IgD-negative memory B cell (primary cell): ENCODE measurements at regions not wholly inside any gene's neighbourhood (a gene's known extent, or its start where the extent isn't known, plus 50 kb on each side); places are given as distances from the start of the nearest gene placed in this dataset.

ENCODE experiments used
- H3K27ac Mint-ChIP-seq, 3 donors: one replicate each; pipeline ENCODE4 v1.8.0; 2020 to 2022; ENCODE audit warnings: mild to moderate bottlenecking in 3 of 3, mixed read lengths in 3 of 3, moderate library complexity in 1 of 3
- H3K27me3 Mint-ChIP-seq: one replicate; pipeline ENCODE4 v1.8.0; 2021; ENCODE audit warnings: mixed read lengths
- H3K36me3 Mint-ChIP-seq: one replicate; pipeline ENCODE4 v1.8.0; 2020; ENCODE audit warnings: mild to moderate bottlenecking, mixed read lengths
- H3K4me1 Mint-ChIP-seq, 3 donors: one replicate each; pipeline ENCODE4 v1.8.0; 2020 to 2022; ENCODE audit warnings: mixed read lengths in 3 of 3, mild to moderate bottlenecking in 1 of 3
- H3K4me3 Mint-ChIP-seq, 4 donors: one replicate each; pipeline ENCODE4 v1.8.0; 2020 to 2022; ENCODE audit warnings: mild to moderate bottlenecking in 4 of 4, mixed read lengths in 4 of 4, moderate library complexity in 3 of 4
- H3K9me3 Mint-ChIP-seq, 3 donors: one replicate each; pipeline ENCODE4 v1.8.0; 2020 to 2021; ENCODE audit warnings: mixed read lengths in 3 of 3, mild to moderate bottlenecking in 1 of 3

DNA sequence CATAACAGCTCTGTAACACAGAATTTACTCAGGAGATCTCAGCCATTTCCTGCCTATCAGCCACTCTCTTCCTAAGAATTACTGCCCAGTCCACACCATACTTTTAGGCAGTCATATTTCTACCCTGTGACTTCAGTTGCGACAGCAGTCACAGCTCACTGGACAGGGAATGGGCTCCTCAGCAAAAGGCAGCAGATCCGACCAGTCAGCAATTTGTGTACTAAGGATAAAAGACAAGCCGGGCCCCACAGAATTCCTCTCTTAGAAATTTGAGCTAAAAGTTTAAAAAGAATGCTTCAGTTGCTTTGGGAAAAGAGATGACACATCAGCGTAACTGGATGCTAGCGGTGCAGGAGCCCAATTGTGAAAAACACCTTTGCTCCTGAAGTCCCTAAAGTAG is 172.1 kb downstream of the ENC1 start:
- Mint-ChIP-seq H3K36me3 (no peaks in the 10 kb centered on the region), H3K9me3 (no peaks in the 10 kb centered on the region), H3K4me3 (no peak overlapping the region), H3K27me3 (no peaks in the 10 kb centered on the region), H3K27ac (no peak overlapping the region), H3K4me1 (no peaks in the 10 kb centered on the region)

- H3K4me1 Mint-ChIP-seq = no peaks in the 10 kb centered on the region
- no peaks in the 10 kb centered on the region for H3K9me3 Mint-ChIP-seq
- no peak overlapping the region for H3K27ac Mint-ChIP-seq
- H3K27me3 Mint-ChIP-seq = peaks cover 2% of the 10 kb centered on the region
- no peaks in the 10 kb centered on the region for H3K36me3 Mint-ChIP-seq
- no peak overlapping the region for H3K4me3 Mint-ChIP-seq
These were observed 174.8 kb downstream of the ENC1 start for GRCh38 chr5:74465724-74466123.

DNA sequence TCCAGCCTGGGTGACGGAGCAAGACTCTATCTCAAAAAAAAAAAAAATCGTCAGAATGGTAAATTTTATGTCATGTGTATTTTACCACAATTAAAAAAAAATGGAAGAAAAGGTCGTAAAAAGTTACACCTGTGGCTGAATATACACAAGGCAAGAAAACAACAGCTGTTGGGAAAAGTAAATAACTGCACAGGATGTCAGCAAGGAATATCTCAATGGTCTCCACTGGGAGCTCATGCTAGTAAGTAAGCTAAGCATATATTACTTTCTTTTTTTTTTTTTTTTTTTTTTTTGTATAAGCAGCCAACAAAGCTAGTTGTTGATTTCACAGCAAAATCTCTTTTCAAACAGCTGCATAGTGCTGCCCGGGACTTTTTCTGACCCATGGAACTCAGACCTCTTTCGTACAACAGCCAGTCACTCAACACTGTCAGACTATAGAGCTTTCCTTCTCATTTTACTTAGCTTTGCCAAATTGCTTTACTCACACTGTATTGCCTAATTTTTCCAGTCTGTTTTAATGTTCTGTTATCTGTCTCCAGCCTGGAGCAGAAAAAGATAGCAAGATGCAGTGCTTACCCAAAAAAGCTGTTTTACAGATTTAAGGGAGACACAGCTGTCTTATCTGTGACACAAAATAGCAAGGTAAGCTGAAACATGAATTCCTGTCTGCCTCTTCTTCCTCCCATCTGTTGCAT is 175.9 kb downstream of the ENC1 start:
- Mint-ChIP-seq H3K9me3 (no peaks in the 10 kb centered on the region), H3K4me1 (no peaks in the 10 kb centered on the region), H3K27me3 (peaks cover 2% of the 10 kb centered on the region), H3K36me3 (no peaks in the 10 kb centered on the region), H3K4me3 (no peak overlapping the region), H3K27ac (no peak overlapping the region)

GRCh38 chr5:74462356-74462755 is 178.2 kb downstream of the ENC1 start:
- Mint-ChIP-seq H3K27ac (no peak overlapping the region), H3K9me3 (no peaks in the 10 kb centered on the region), H3K27me3 (peaks cover 2% of the 10 kb centered on the region), H3K4me3 (no peak overlapping the region), H3K36me3 (no peaks in the 10 kb centered on the region), H3K4me1 (no peaks in the 10 kb centered on the region)

GRCh38 chr5:74461251-74461650 is 179.3 kb downstream of the ENC1 start:
- Mint-ChIP-seq H3K27me3 (peaks cover 2% of the 10 kb centered on the region), H3K4me3 (no peak overlapping the region), H3K9me3 (peaks cover 0 to 3% (median 0%) of the 10 kb centered on the region in 3 donors), H3K27ac (no peak overlapping the region), H3K36me3 (no peaks in the 10 kb centered on the region), H3K4me1 (no peaks in the 10 kb centered on the region)

DNA sequence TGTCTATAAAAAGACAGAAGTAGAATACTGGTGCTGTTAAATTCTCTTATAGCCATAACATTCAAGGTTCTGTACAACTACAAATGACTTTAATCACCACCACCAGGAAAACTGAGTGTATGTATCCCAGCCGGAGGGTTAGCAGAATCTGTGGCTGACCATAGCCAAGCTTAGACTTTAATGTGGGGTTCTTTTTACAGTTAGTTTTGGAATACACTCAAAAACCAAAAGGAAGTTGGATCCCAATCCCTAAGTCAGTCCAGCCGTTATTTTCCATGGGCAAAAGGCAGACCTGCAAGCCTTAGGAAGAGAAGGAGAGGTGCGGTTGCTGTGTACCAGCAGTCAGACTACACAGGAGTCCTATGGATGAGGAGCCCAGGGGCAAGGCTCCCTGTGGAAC is 179.8 kb downstream of the ENC1 start:
- H3K4me1 Mint-ChIP-seq = no peaks in the 10 kb centered on the region
- H3K27ac Mint-ChIP-seq = no peak overlapping the region
- H3K9me3 Mint-ChIP-seq = peaks cover 0 to 3% (median 0%) of the 10 kb centered on the region in 3 donors
- no peaks in the 10 kb centered on the region for H3K36me3 Mint-ChIP-seq
- H3K4me3 Mint-ChIP-seq = no peak overlapping the region
- peaks cover 3% of the 10 kb centered on the region for H3K27me3 Mint-ChIP-seq

DNA sequence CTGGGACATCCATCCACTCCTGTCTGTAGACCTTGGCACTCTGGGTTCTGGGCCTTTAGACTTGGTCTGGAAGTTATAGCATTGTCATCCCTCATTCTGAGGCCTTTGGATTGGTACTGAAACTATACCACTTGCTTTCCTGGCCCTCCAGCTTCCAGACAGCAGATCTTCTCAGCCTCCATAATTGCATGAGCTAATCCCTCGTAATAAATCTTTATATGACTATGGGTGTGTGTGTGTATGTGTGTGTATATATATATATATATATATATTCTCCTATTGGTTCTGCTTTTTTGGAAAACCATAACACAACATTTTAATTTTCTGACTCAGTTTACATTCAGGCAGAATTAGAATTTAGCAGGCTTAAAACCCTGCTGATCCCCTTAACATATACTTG is 180.5 kb downstream of the ENC1 start:
- Mint-ChIP-seq H3K4me3 (no peak overlapping the region), H3K27me3 (peaks cover 3% of the 10 kb centered on the region), H3K4me1 (no peaks in the 10 kb centered on the region), H3K27ac (no peak overlapping the region), H3K36me3 (no peaks in the 10 kb centered on the region), H3K9me3 (peaks cover 0 to 3% (median 0%) of the 10 kb centered on the region in 3 donors)

- Mint-ChIP-seq H3K36me3 (no peaks in the 10 kb centered on the region), H3K27me3 (peaks cover 8% of the 10 kb centered on the region), H3K4me3 (no peak overlapping the region), H3K4me1 (peaks cover 0 to 5% (median 2%) of the 10 kb centered on the region in 3 donors), H3K27ac (no peak overlapping the region), H3K9me3 (peaks cover 0 to 3% (median 0%) of the 10 kb centered on the region in 3 donors)
These were observed 182.7 kb downstream of the ENC1 start for GRCh38 chr5:74457876-74458275.

GRCh38 chr5:74454263-74455030 is 186.1 kb downstream of the ENC1 start:
- peaks cover 0 to 8% (median 2%) of the 10 kb centered on the region in 3 donors for H3K4me1 Mint-ChIP-seq
- H3K36me3 Mint-ChIP-seq = no peaks in the 10 kb centered on the region
- no peak overlapping the region for H3K4me3 Mint-ChIP-seq
- H3K9me3 Mint-ChIP-seq = peaks cover 0 to 3% (median 0%) of the 10 kb centered on the region in 3 donors
- H3K27ac Mint-ChIP-seq = no peak overlapping the region
- peaks cover 6% of the 10 kb centered on the region for H3K27me3 Mint-ChIP-seq

DNA sequence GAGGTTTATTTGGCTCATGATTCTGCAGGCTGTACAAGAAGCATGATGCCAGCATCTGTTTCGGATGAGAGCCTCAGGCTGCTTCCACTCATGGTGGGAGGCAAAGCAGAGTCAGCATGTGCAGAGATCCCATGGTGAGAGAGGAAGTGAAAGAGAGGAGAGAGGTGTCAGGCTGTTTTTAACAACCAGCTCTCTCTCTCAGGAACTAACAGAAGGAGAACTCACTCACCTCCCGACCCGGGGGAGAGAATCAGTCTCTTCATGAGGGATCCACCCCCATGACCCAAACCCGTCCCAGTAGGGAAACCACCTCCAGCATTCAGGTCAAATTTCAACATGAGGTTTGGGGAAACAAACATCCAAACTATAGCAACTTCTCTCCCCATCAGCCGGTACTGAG is 187.7 kb downstream of the ENC1 start:
- peaks cover 0 to 3% (median 0%) of the 10 kb centered on the region in 3 donors for H3K9me3 Mint-ChIP-seq
- H3K27me3 Mint-ChIP-seq = peaks cover 6% of the 10 kb centered on the region
- H3K27ac Mint-ChIP-seq = no peak overlapping the region
- H3K36me3 Mint-ChIP-seq = no peaks in the 10 kb centered on the region
- peaks cover 0 to 8% (median 2%) of the 10 kb centered on the region in 3 donors for H3K4me1 Mint-ChIP-seq
- H3K4me3 Mint-ChIP-seq = no peak overlapping the region

DNA sequence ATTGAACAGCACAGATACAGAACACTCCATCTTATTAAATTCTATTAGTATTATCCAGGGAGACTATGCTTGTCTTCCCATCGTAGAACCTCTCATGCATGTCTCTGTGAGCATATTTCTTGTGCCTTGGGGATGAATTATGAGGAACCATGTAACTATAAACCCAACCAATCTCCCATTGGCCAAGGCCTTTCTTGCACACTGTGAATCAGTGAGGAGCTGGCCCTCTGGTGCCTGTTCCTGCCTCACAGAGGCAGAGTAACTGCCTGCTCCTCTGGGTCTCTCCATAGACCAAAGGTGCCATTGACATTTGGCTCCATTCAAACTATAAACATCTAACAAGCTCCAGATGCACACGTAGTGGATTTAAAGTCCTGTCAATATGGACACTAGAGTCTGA is 190.4 kb downstream of the ENC1 start:
- no peaks in the 10 kb centered on the region for H3K9me3 Mint-ChIP-seq
- H3K27me3 Mint-ChIP-seq = peaks cover 8% of the 10 kb centered on the region
- no peak overlapping the region for H3K4me3 Mint-ChIP-seq
- H3K27ac Mint-ChIP-seq = no peak overlapping the region
- peaks cover 0 to 8% (median 2%) of the 10 kb centered on the region in 3 donors for H3K4me1 Mint-ChIP-seq
- H3K36me3 Mint-ChIP-seq = no peaks in the 10 kb centered on the region

- no peak overlapping the region for H3K27ac Mint-ChIP-seq
- no peaks in the 10 kb centered on the region for H3K4me1 Mint-ChIP-seq
- H3K27me3 Mint-ChIP-seq = peaks cover 8% of the 10 kb centered on the region
- H3K9me3 Mint-ChIP-seq = no peaks in the 10 kb centered on the region
- peaks cover 4% of the 10 kb centered on the region for H3K36me3 Mint-ChIP-seq
- no peak overlapping the region for H3K4me3 Mint-ChIP-seq
These were observed 193.7 kb downstream of the ENC1 start for GRCh38 chr5:74446725-74447241.

GRCh38 chr5:74442466-74442865 is 198.1 kb downstream of the ENC1 start:
- H3K4me1 Mint-ChIP-seq = no peaks in the 10 kb centered on the region
- no peak overlapping the region for H3K27ac Mint-ChIP-seq

DNA sequence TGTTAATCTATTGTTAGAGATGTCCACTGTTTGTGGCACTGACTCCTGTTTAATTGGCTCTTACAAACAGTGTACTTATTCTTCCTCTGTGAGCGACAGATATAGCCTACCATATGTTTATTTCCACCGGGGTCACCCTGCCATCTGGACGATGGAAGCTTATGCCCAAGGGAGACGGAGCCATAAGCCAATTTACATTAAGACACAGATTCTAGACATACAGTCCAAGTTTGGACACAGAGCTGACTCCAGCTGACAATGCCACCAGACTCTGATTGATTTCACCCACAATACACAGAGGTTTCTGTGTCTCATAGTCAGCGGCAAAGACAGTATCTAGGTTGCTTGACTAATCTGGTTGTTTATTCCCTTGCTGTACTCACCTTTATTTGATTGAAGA is 198.9 kb downstream of the ENC1 start:
- Mint-ChIP-seq H3K4me3 (no peak overlapping the region), H3K27me3 (peaks cover 16% of the 10 kb centered on the region), H3K27ac (no peak overlapping the region), H3K36me3 (peaks cover 4% of the 10 kb centered on the region), H3K9me3 (peaks cover 0 to 10% (median 7%) of the 10 kb centered on the region in 3 donors), H3K4me1 (no peaks in the 10 kb centered on the region)

More at GRCh38 chr5:74442466-74442865, 198.1 kb downstream of the ENC1 start:
- peaks cover 0 to 1% (median under 1%) of the 10 kb centered on the region in 3 donors for H3K9me3 Mint-ChIP-seq
- peaks cover 12% of the 10 kb centered on the region for H3K27me3 Mint-ChIP-seq
- H3K4me3 Mint-ChIP-seq = no peak overlapping the region
- peaks cover 4% of the 10 kb centered on the region for H3K36me3 Mint-ChIP-seq

DNA sequence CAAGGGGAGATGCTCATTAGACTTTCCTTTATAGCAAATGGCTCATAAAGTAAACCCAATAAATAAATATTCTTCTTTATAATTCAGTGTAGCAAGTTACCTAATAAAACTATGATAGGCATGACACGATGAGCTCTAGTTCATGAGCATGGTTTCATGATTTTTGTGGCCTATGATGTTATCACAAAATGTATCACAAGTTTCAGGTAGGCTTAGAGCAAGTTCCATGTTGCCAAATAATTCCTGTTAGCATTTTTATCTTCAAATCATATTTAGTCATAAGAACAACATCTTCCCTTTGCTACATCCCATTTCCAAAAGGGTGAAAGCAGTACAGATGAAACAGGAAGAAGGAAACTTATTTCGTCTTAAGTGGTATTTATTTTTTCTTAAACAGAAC is 200.2 kb downstream of the ENC1 start:
- Mint-ChIP-seq H3K4me3 (no peak overlapping the region), H3K9me3 (peaks cover 0 to 10% (median 8%) of the 10 kb centered on the region in 3 donors), H3K4me1 (no peaks in the 10 kb centered on the region), H3K36me3 (peaks cover 4% of the 10 kb centered on the region), H3K27ac (no peak overlapping the region), H3K27me3 (peaks cover 14% of the 10 kb centered on the region)
